ENCODE measurements at regions not wholly inside any gene's neighbourhood (a gene's known extent, or its start where the extent isn't known, plus 50 kb on each side); places are given as distances from the start of the nearest gene placed in this dataset.

GRCh38 chr2:198311020-198311419, 506.6 kb downstream of the PLCL1 start:
- Histone ChIP-seq H3K79me2 (ENCODE audit: control insufficient read depth, insufficient read depth, low read length) (no peaks in the 10 kb centered on the region), H2AK5ac (ENCODE audit: low read length) (no peak overlapping the region), H3K4me2 (ENCODE audit: low read length) (no peak overlapping the region)

GRCh38 chr2:198309673-198310280, 505.4 kb downstream of the PLCL1 start:
- no peak overlapping the region for H2BK5ac ChIP-seq (ENCODE audit: low read length)
- H2BK15ac ChIP-seq (replicated peaks; ENCODE audit: low read depth): no peak overlapping the region
- WGBS (ENCODE audit: extremely low coverage, insufficient coverage, low lambda C conversion rate): no CpG with 5 or more reads among the region's 8 CpGs
- H3K36me3 ChIP-seq (ENCODE audit: control insufficient read depth, insufficient read depth, low read length): no peaks in the 10 kb centered on the region
- no peak overlapping the region for H3K18ac ChIP-seq (ENCODE audit: low read length)
- H3K79me1 ChIP-seq (ENCODE audit: low read length): no peaks in the 10 kb centered on the region
- H3K4me2 ChIP-seq (ENCODE audit: low read length): no peak overlapping the region
- H4K8ac ChIP-seq (ENCODE audit: low read depth, low read length): no peak overlapping the region
- no peak overlapping the region for H3K23ac ChIP-seq (ENCODE audit: low read length)
- no peak overlapping the region for H2AK5ac ChIP-seq (ENCODE audit: low read length)
- no peak overlapping the region for H3K4ac ChIP-seq (ENCODE audit: low read depth, low read length)
- H3K4me1 ChIP-seq (ENCODE audit: control insufficient read depth, low read depth, low read length): no peaks in the 10 kb centered on the region
- H3K9ac ChIP-seq (ENCODE audit: low read length): no peak overlapping the region
- DNase-seq: peak; percentile 44
- H4K5ac ChIP-seq (ENCODE audit: low read length): no peak overlapping the region
- no peak overlapping the region for H2BK120ac ChIP-seq (ENCODE audit: low read depth, low read length)
- H3K27me3 ChIP-seq (ENCODE audit: insufficient read depth, low read length, poor library complexity): no peaks in the 10 kb centered on the region
- no peak overlapping the region for H3K56ac ChIP-seq (ENCODE audit: low read length)
- no peak overlapping the region for H3K27ac ChIP-seq (ENCODE audit: low read depth, low read length)
- H3K4me3 ChIP-seq (ENCODE audit: low read length): no peak overlapping the region
- H3K79me2 ChIP-seq (ENCODE audit: control insufficient read depth, insufficient read depth, low read length): no peaks in the 10 kb centered on the region

More at GRCh38 chr2:198311020-198311419, 506.6 kb downstream of the PLCL1 start:
- Histone ChIP-seq H4K8ac (ENCODE audit: low read depth, low read length) (no peak overlapping the region), H3K9ac (ENCODE audit: low read length) (no peak overlapping the region), H3K79me1 (ENCODE audit: low read length) (no peaks in the 10 kb centered on the region), H3K56ac (ENCODE audit: low read length) (no peak overlapping the region), H3K18ac (ENCODE audit: low read length) (no peak overlapping the region), H2BK5ac (ENCODE audit: low read length) (no peak overlapping the region), H3K4me1 (ENCODE audit: control insufficient read depth, low read depth, low read length) (no peaks in the 10 kb centered on the region), H3K4me3 (ENCODE audit: low read length) (no peak overlapping the region), H2BK120ac (ENCODE audit: low read depth, low read length) (no peak overlapping the region), H3K27ac (ENCODE audit: low read depth, low read length) (no peak overlapping the region), H3K23ac (ENCODE audit: low read length) (no peak overlapping the region), H2BK15ac (replicated peaks; ENCODE audit: low read depth) (no peak overlapping the region), H3K4ac (ENCODE audit: low read depth, low read length) (no peak overlapping the region), H3K36me3 (ENCODE audit: control insufficient read depth, insufficient read depth, low read length) (no peaks in the 10 kb centered on the region), H4K5ac (ENCODE audit: low read length) (no peak overlapping the region), H3K27me3 (ENCODE audit: insufficient read depth, low read length, poor library complexity) (no peaks in the 10 kb centered on the region)
- no peak for DNase-seq
- no CpG with 5 or more reads among the region's 5 CpGs for WGBS (ENCODE audit: extremely low coverage, insufficient coverage, low lambda C conversion rate)

GRCh38 chr2:198309081-198309480, 504.7 kb downstream of the PLCL1 start:
- no peak overlapping the region for H4K8ac ChIP-seq (ENCODE audit: low read depth, low read length)
- H2BK5ac ChIP-seq (ENCODE audit: low read length): no peak overlapping the region
- no peak overlapping the region for H3K56ac ChIP-seq (ENCODE audit: low read length)
- H2AK5ac ChIP-seq (ENCODE audit: low read length): no peak overlapping the region
- H3K36me3 ChIP-seq (ENCODE audit: control insufficient read depth, insufficient read depth, low read length): no peaks in the 10 kb centered on the region
- H3K27me3 ChIP-seq (ENCODE audit: insufficient read depth, low read length, poor library complexity): no peaks in the 10 kb centered on the region
- H3K79me1 ChIP-seq (ENCODE audit: low read length): no peaks in the 10 kb centered on the region
- no peak overlapping the region for H4K5ac ChIP-seq (ENCODE audit: low read length)
- H3K4me3 ChIP-seq (ENCODE audit: low read length): no peak overlapping the region
- H3K27ac ChIP-seq (ENCODE audit: low read depth, low read length): no peak overlapping the region
- no peak overlapping the region for H3K4me2 ChIP-seq (ENCODE audit: low read length)
- H3K4ac ChIP-seq (ENCODE audit: low read depth, low read length): no peak overlapping the region
- DNase-seq: no peak
- no CpG with 5 or more reads among the region's 1 CpG for WGBS (ENCODE audit: extremely low coverage, insufficient coverage, low lambda C conversion rate)
- H2BK120ac ChIP-seq (ENCODE audit: low read depth, low read length): no peak overlapping the region
- H3K79me2 ChIP-seq (ENCODE audit: control insufficient read depth, insufficient read depth, low read length): no peaks in the 10 kb centered on the region
- no peak overlapping the region for H2BK15ac ChIP-seq (replicated peaks; ENCODE audit: low read depth)
- no peak overlapping the region for H3K23ac ChIP-seq (ENCODE audit: low read length)
- H3K9ac ChIP-seq (ENCODE audit: low read length): no peak overlapping the region
- no peaks in the 10 kb centered on the region for H3K4me1 ChIP-seq (ENCODE audit: control insufficient read depth, low read depth, low read length)
- H3K18ac ChIP-seq (ENCODE audit: low read length): no peak overlapping the region

- no peak for DNase-seq
- H2BK5ac ChIP-seq (ENCODE audit: low read length): no peak overlapping the region
- no peak overlapping the region for H3K56ac ChIP-seq (ENCODE audit: low read length)
- WGBS (ENCODE audit: extremely low coverage, insufficient coverage, low lambda C conversion rate): no CpG with 5 or more reads among the region's 3 CpGs
- no peaks in the 10 kb centered on the region for H3K27me3 ChIP-seq (ENCODE audit: insufficient read depth, low read length, poor library complexity)
- H2BK15ac ChIP-seq (replicated peaks; ENCODE audit: low read depth): no peak overlapping the region
- no peak overlapping the region for H3K18ac ChIP-seq (ENCODE audit: low read length)
- no peak overlapping the region for H3K4ac ChIP-seq (ENCODE audit: low read depth, low read length)
- H3K23ac ChIP-seq (ENCODE audit: low read length): no peak overlapping the region
- H3K79me2 ChIP-seq (ENCODE audit: control insufficient read depth, insufficient read depth, low read length): no peaks in the 10 kb centered on the region
- H3K36me3 ChIP-seq (ENCODE audit: control insufficient read depth, insufficient read depth, low read length): no peaks in the 10 kb centered on the region
- no peaks in the 10 kb centered on the region for H3K79me1 ChIP-seq (ENCODE audit: low read length)
- H3K9ac ChIP-seq (ENCODE audit: low read length): no peak overlapping the region
- H3K4me1 ChIP-seq (ENCODE audit: control insufficient read depth, low read depth, low read length): no peaks in the 10 kb centered on the region
- no peak overlapping the region for H2BK120ac ChIP-seq (ENCODE audit: low read depth, low read length)
- no peak overlapping the region for H3K4me2 ChIP-seq (ENCODE audit: low read length)
- H3K4me3 ChIP-seq (ENCODE audit: low read length): no peak overlapping the region
- no peak overlapping the region for H4K5ac ChIP-seq (ENCODE audit: low read length)
- H3K27ac ChIP-seq (ENCODE audit: low read depth, low read length): no peak overlapping the region
- no peak overlapping the region for H4K8ac ChIP-seq (ENCODE audit: low read depth, low read length)
- no peak overlapping the region for H2AK5ac ChIP-seq (ENCODE audit: low read length)
Measured at GRCh38 chr2:198308368-198308767, 504.0 kb downstream of the PLCL1 start.

- no peaks in the 10 kb centered on the region for H3K36me3 ChIP-seq (ENCODE audit: control insufficient read depth, insufficient read depth, low read length)
- no peak overlapping the region for H3K27ac ChIP-seq (ENCODE audit: low read depth, low read length)
- no CpG with 5 or more reads among the region's 3 CpGs for WGBS (ENCODE audit: extremely low coverage, insufficient coverage, low lambda C conversion rate)
- no peak overlapping the region for H3K4me3 ChIP-seq (ENCODE audit: low read length)
- no peak overlapping the region for H4K5ac ChIP-seq (ENCODE audit: low read length)
- no peak overlapping the region for H2AK5ac ChIP-seq (ENCODE audit: low read length)
- no peak overlapping the region for H4K8ac ChIP-seq (ENCODE audit: low read depth, low read length)
- H3K79me1 ChIP-seq (ENCODE audit: low read length): no peaks in the 10 kb centered on the region
- H2BK15ac ChIP-seq (replicated peaks; ENCODE audit: low read depth): no peak overlapping the region
- no peak overlapping the region for H3K9ac ChIP-seq (ENCODE audit: low read length)
- no peak overlapping the region for H3K4me2 ChIP-seq (ENCODE audit: low read length)
- H2BK120ac ChIP-seq (ENCODE audit: low read depth, low read length): no peak overlapping the region
- no peak overlapping the region for H3K56ac ChIP-seq (ENCODE audit: low read length)
- no peaks in the 10 kb centered on the region for H3K79me2 ChIP-seq (ENCODE audit: control insufficient read depth, insufficient read depth, low read length)
- H3K27me3 ChIP-seq (ENCODE audit: insufficient read depth, low read length, poor library complexity): no peaks in the 10 kb centered on the region
- H3K4me1 ChIP-seq (ENCODE audit: control insufficient read depth, low read depth, low read length): no peaks in the 10 kb centered on the region
- no peak overlapping the region for H3K4ac ChIP-seq (ENCODE audit: low read depth, low read length)
- DNase-seq: no peak
- no peak overlapping the region for H3K18ac ChIP-seq (ENCODE audit: low read length)
- no peak overlapping the region for H2BK5ac ChIP-seq (ENCODE audit: low read length)
- no peak overlapping the region for H3K23ac ChIP-seq (ENCODE audit: low read length)
Measured at GRCh38 chr2:198307093-198307492, 502.7 kb downstream of the PLCL1 start.

GRCh38 chr2:198304859-198305258, 500.5 kb downstream of the PLCL1 start:
- no peaks in the 10 kb centered on the region for H3K4me1 ChIP-seq (ENCODE audit: control insufficient read depth, low read depth, low read length)
- no peak overlapping the region for H4K8ac ChIP-seq (ENCODE audit: low read depth, low read length)
- H3K36me3 ChIP-seq (ENCODE audit: control insufficient read depth, insufficient read depth, low read length): no peaks in the 10 kb centered on the region
- H3K56ac ChIP-seq (ENCODE audit: low read length): no peak overlapping the region
- no peak overlapping the region for H3K4me2 ChIP-seq (ENCODE audit: low read length)
- peak; percentile 51 for DNase-seq
- H2BK120ac ChIP-seq (ENCODE audit: low read depth, low read length): no peak overlapping the region
- no peak overlapping the region for H3K23ac ChIP-seq (ENCODE audit: low read length)
- no peak overlapping the region for H3K4ac ChIP-seq (ENCODE audit: low read depth, low read length)
- H2BK15ac ChIP-seq (replicated peaks; ENCODE audit: low read depth): no peak overlapping the region
- H2AK5ac ChIP-seq (ENCODE audit: low read length): no peak overlapping the region
- no peak overlapping the region for H3K27ac ChIP-seq (ENCODE audit: low read depth, low read length)
- H3K79me2 ChIP-seq (ENCODE audit: control insufficient read depth, insufficient read depth, low read length): no peaks in the 10 kb centered on the region
- H3K18ac ChIP-seq (ENCODE audit: low read length): no peak overlapping the region
- H3K27me3 ChIP-seq (ENCODE audit: insufficient read depth, low read length, poor library complexity): no peaks in the 10 kb centered on the region
- H3K79me1 ChIP-seq (ENCODE audit: low read length): no peaks in the 10 kb centered on the region
- WGBS (ENCODE audit: extremely low coverage, insufficient coverage, low lambda C conversion rate): no CpG with 5 or more reads among the region's 4 CpGs
- H3K9ac ChIP-seq (ENCODE audit: low read length): no peak overlapping the region
- no peak overlapping the region for H3K4me3 ChIP-seq (ENCODE audit: low read length)
- no peak overlapping the region for H2BK5ac ChIP-seq (ENCODE audit: low read length)
- H4K5ac ChIP-seq (ENCODE audit: low read length): no peak overlapping the region
